ENCODE measurements at regions not wholly inside any gene's neighbourhood (a gene's known extent, or its start where the extent isn't known, plus 50 kb on each side); places are given as distances from the start of the nearest gene placed in this dataset.

DNA sequence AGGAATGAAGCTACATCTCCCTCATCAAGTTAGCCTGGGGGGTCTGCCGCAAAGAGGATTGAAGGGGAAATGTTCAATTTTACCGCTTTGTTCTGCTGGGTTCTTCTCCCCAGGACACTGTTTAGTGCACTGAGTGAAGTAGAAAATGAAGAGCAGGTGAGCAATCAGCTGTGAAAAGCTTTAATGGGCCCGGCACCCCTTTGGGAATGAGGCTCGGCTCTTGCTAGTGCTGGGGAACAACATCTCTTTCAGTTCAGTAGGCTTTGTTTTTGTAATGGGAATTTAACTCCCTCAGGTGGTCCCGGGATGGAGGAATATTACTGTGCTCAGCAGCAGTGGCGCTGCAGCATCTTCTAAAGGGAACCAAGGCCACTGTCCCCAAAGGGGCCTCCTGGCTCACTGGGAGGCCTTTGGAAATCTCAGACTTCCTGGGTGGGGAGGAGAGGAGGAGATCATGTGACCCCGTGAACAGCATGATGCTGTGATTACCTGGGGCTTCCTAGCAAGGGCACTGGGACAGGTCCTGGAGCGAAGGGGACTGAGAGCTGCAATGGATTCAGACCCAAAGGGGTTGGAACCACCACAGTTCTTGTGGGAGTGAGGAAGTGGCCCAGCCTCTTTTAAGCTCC is 85.2 kb upstream of the MAX start:
- TF ChIP-seq, protein P1, sequence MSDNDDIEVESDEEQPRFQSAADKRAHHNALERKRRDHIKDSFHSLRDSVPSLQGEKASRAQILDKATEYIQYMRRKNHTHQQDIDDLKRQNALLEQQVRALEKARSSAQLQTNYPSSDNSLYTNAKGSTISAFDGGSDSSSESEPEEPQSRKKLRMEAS (IDR thresholded peaks at IDR 0.05), result no peak
- TF ChIP-seq, protein P2, sequence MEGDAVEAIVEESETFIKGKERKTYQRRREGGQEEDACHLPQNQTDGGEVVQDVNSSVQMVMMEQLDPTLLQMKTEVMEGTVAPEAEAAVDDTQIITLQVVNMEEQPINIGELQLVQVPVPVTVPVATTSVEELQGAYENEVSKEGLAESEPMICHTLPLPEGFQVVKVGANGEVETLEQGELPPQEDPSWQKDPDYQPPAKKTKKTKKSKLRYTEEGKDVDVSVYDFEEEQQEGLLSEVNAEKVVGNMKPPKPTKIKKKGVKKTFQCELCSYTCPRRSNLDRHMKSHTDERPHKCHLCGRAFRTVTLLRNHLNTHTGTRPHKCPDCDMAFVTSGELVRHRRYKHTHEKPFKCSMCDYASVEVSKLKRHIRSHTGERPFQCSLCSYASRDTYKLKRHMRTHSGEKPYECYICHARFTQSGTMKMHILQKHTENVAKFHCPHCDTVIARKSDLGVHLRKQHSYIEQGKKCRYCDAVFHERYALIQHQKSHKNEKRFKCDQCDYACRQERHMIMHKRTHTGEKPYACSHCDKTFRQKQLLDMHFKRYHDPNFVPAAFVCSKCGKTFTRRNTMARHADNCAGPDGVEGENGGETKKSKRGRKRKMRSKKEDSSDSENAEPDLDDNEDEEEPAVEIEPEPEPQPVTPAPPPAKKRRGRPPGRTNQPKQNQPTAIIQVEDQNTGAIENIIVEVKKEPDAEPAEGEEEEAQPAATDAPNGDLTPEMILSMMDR (IDR thresholded peaks at IDR 0.05; ENCODE audit: low read depth, low read length, missing input control), result no peak
- TF ChIP-seq, protein P3, sequence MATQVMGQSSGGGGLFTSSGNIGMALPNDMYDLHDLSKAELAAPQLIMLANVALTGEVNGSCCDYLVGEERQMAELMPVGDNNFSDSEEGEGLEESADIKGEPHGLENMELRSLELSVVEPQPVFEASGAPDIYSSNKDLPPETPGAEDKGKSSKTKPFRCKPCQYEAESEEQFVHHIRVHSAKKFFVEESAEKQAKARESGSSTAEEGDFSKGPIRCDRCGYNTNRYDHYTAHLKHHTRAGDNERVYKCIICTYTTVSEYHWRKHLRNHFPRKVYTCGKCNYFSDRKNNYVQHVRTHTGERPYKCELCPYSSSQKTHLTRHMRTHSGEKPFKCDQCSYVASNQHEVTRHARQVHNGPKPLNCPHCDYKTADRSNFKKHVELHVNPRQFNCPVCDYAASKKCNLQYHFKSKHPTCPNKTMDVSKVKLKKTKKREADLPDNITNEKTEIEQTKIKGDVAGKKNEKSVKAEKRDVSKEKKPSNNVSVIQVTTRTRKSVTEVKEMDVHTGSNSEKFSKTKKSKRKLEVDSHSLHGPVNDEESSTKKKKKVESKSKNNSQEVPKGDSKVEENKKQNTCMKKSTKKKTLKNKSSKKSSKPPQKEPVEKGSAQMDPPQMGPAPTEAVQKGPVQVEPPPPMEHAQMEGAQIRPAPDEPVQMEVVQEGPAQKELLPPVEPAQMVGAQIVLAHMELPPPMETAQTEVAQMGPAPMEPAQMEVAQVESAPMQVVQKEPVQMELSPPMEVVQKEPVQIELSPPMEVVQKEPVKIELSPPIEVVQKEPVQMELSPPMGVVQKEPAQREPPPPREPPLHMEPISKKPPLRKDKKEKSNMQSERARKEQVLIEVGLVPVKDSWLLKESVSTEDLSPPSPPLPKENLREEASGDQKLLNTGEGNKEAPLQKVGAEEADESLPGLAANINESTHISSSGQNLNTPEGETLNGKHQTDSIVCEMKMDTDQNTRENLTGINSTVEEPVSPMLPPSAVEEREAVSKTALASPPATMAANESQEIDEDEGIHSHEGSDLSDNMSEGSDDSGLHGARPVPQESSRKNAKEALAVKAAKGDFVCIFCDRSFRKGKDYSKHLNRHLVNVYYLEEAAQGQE (IDR thresholded peaks at IDR 0.05), result no peak
- TF ChIP-seq YY1 (IDR thresholded peaks at IDR 0.05), result no peak
- TF ChIP-seq, protein P4, sequence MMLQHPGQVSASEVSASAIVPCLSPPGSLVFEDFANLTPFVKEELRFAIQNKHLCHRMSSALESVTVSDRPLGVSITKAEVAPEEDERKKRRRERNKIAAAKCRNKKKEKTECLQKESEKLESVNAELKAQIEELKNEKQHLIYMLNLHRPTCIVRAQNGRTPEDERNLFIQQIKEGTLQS (IDR thresholded peaks at IDR 0.05), result no peak
